ENCODE measurements at regions not wholly inside any gene's neighbourhood (a gene's known extent, or its start where the extent isn't known, plus 50 kb on each side); places are given as distances from the start of the nearest gene placed in this dataset.
"Not testable (repeated sequence)": the region's sequence is repeated elsewhere in the genome, so short reads cannot be mapped to it uniquely, and the experiment has no call there.

- H3K4me1 ChIP-seq (ENCODE audit: control insufficient read depth, insufficient read depth, low read length); H3K9me3 ChIP-seq (ENCODE audit: control insufficient read depth, insufficient read depth, low read length); H3K27ac ChIP-seq (ENCODE audit: low read length); H3K27me3 ChIP-seq (ENCODE audit: control insufficient read depth, insufficient read depth, low read length); H3K36me3 ChIP-seq (ENCODE audit: control insufficient read depth, insufficient read depth, low read length); H3K4me3 ChIP-seq (ENCODE audit: low read length); DNase-seq (ENCODE audit: low read depth, low spot score): not testable (repeated sequence)
- no CpG with 5 or more reads among the region's 11 CpGs for whole genome bisulfite sequencing (ENCODE audit: insufficient coverage, insufficient read length)
These were observed 51.1 kb upstream of the SULF2 start for GRCh38 chr20:47836256-47836817.
